ENCODE measurements at regions not wholly inside any gene's neighbourhood (a gene's known extent, or its start where the extent isn't known, plus 50 kb on each side); places are given as distances from the start of the nearest gene placed in this dataset.

- DNase-seq: no peak
Measured at GRCh38 chr2:120924924-120925323, 189.3 kb downstream of the GLI2 start.

- no peak for DNase-seq
Measured at GRCh38 chr2:120926463-120927264, 191.0 kb downstream of the GLI2 start.

GRCh38 chr2:120927265-120927628, 191.6 kb downstream of the GLI2 start:
- no peak for DNase-seq

- no peak for DNase-seq
Measured at GRCh38 chr2:120929829-120930228, 194.2 kb downstream of the GLI2 start.

GRCh38 chr2:120930236-120930635, 194.6 kb downstream of the GLI2 start:
- no peak for DNase-seq

- no peak for DNase-seq
Measured at GRCh38 chr2:120930864-120931263, 195.2 kb downstream of the GLI2 start.

- no peak for DNase-seq
Measured at GRCh38 chr2:120932472-120932871, 196.8 kb downstream of the GLI2 start.

- DNase-seq: no peak
Measured at GRCh38 chr2:120932881-120933280, 197.2 kb downstream of the GLI2 start.

- no peak for DNase-seq
Measured at GRCh38 chr2:120933693-120934573, 198.3 kb downstream of the GLI2 start.

GRCh38 chr2:120934574-120935338, 199.1 kb downstream of the GLI2 start:
- no peak for DNase-seq

- DNase-seq: no peak
Measured at GRCh38 chr2:120935339-120936313, 200.0 kb downstream of the GLI2 start.

- no peak for DNase-seq
Measured at GRCh38 chr2:120936476-120937334, 201.0 kb downstream of the GLI2 start.

- no peak for DNase-seq
Measured at GRCh38 chr2:120937686-120938044, 202.0 kb downstream of the GLI2 start.

GRCh38 chr2:120938045-120938771, 202.5 kb downstream of the GLI2 start:
- no peak for DNase-seq

- no peak for DNase-seq
Measured at GRCh38 chr2:120939595-120940318, 204.1 kb downstream of the GLI2 start.

- no peak for DNase-seq
Measured at GRCh38 chr2:120940319-120940696, 204.6 kb downstream of the GLI2 start.

- DNase-seq: no peak
Measured at GRCh38 chr2:120940726-120941256, 205.1 kb downstream of the GLI2 start.

- DNase-seq: no peak
Measured at GRCh38 chr2:120941571-120942120, 206.0 kb downstream of the GLI2 start.

GRCh38 chr2:120942658-120943057, 207.0 kb downstream of the GLI2 start:
- DNase-seq: no peak

Measured in CD4-positive, alpha-beta T cell treated with Interleukin-1 beta for 1 hour (primary cell).